Cardiac fibroblast (primary cell): ENCODE measurements at regions not wholly inside any gene's neighbourhood (a gene's known extent, or its start where the extent isn't known, plus 50 kb on each side); places are given as distances from the start of the nearest gene placed in this dataset.

Source experiments
- DNase-seq, 2 donors: peaks; one replicate each; pipeline versions ENCODE4 v3.0.0 to v3.0.0-alpha.2; 2010; ENCODE audit warnings: low read depth in 2 of 2
- H3K4me3 ChIP-seq, 2 donors: replicated peaks in 1 of 2; 1 replicate in 1 of 2; 2 replicates in 1 of 2; pipeline ENCODE4 v1.5.1; 2011; ENCODE audit warnings: low read depth in 2 of 2, low read length in 2 of 2, mild to moderate bottlenecking in 2 of 2, moderate library complexity in 1 of 2
- TF ChIP-seq, protein P1 (sequence below): IDR thresholded peaks from one replicate; pipeline ENCODE4 v1.5.1; 2011; ENCODE audit warnings: low read depth, mild to moderate bottlenecking, low read length, inconsistent platforms

DNA sequence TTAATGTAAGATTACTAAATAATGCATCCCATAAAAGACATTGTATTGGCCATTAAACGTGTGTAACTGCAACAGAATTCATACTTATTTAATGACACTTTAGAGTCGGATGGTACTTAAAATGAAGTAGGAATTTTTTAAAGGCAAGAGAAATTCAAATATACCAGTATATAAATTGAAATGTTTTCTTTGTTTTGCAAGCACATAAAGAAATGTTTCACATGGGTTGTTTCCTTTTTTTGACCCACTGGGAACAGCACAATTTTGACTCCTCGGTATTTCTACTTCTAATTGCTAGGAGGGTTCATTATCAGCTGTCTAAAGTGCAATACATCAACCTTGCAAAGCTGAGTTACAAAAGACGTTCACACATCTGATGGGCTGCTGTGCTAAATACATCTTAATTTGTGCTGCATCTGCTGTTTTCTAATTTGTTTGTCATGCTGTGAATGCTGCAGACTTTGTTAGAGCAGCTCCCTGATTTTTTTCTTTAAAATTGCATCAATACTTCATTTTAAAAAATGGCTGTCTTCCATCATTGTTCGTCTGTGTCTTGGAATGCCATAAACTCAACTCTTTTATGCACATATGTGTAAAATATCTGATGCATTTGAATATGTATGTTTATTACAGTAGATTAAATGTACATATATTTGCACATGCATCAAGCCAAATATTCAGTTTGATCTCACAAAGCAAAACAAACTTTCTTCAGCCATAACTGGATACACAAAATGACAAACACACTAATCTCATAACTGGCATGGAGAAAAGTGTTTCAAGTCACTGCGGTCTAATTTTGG is 454.0 kb upstream of the GRAMD2B start:
- TF ChIP-seq, protein P1, sequence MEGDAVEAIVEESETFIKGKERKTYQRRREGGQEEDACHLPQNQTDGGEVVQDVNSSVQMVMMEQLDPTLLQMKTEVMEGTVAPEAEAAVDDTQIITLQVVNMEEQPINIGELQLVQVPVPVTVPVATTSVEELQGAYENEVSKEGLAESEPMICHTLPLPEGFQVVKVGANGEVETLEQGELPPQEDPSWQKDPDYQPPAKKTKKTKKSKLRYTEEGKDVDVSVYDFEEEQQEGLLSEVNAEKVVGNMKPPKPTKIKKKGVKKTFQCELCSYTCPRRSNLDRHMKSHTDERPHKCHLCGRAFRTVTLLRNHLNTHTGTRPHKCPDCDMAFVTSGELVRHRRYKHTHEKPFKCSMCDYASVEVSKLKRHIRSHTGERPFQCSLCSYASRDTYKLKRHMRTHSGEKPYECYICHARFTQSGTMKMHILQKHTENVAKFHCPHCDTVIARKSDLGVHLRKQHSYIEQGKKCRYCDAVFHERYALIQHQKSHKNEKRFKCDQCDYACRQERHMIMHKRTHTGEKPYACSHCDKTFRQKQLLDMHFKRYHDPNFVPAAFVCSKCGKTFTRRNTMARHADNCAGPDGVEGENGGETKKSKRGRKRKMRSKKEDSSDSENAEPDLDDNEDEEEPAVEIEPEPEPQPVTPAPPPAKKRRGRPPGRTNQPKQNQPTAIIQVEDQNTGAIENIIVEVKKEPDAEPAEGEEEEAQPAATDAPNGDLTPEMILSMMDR: no peak
- no peak for DNase-seq
- no peak overlapping the region for H3K4me3 ChIP-seq

DNA sequence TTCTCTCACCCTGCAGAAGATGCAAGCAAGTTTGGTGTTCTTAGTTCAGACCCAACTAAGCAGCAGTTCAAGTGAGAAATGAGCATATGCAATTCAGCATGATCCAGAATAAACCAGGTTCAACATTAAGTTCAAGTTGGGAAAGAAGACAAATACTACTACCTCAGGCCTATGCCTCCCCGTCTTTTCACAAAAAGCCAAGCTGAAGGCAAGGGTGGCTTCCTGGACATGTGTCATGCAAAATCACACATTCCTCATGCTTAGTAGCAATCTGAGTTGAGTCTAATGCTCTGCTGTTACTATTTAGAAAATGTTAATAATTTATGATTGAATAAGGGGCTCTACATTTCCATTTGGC is 453.4 kb upstream of the GRAMD2B start:
- no peak overlapping the region for H3K4me3 ChIP-seq
- TF ChIP-seq, protein P1: no peak
- DNase-seq: no peak

DNA sequence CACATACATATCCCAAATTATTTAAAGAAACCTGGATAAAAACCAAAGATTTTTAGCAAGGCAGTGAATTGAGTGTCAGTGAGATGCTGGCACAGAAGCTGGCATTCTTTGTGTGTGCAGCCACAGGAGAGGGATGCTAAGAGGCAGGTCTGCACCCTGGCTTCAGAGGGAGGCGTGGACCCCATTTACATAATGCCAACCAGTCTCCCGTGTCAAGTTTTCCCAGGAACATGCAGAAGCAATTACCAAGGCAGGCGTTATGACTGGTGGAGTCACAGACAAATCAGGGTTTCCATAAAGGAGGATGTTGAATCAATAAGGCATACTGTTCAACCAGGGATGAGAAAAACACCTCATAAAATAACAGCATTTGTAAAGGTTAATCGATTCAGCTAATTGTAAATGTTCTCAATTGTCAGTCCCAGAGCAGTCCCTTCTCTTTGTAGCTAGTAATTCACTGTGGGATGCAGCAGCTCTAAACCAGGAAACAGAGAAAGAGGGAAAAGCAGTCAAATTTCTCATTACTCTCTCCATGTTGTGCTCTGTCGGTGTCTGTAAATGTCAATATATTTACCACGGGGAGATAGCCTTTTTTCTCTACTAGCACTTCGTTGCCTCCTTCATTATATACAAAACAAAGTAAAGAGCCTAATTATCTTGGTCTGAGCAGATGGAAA is 452.4 kb upstream of the GRAMD2B start:
- no peak for DNase-seq
- TF ChIP-seq, protein P1: no peak
- H3K4me3 ChIP-seq: no peak overlapping the region

DNA sequence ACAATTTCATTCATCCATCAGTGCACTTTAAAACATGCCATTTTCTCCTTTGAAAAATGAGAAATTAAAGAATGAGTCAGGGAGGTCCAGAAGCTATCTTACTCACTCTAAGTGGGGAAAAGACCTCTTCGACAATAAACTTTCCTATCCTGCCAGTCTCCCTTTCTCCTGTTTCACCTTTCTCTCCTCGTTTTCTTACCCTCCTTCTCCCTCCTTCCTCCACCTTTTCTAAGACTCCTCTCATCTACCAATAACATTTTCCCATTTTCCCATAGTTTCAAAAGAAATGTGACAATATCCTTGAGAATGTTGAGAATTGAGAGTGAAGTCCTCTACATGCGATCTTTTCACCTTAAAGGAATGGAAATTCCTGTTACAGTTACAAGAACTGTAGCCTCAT is 450.5 kb upstream of the GRAMD2B start:
- H3K4me3 ChIP-seq: no peak overlapping the region
- DNase-seq: no peak
- TF ChIP-seq, protein P1: no peak

DNA sequence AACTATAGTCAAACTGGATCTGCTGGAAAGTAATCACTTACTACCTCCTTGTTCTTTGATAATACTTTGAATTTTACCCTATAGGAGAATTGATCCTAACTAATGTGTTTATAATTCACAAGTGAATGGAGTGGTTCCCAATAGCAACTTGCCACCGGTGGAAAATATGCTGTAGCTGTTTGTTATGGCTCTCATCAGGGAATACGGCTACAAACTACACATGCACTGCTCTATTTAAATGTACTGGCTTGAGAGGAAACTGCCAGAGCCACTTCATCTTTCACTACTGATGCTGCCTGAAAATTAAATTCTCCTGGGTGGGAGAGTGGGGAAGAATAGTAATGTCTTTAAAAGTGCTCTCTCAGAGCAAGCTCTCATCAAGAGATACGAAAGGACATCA is 448.5 kb upstream of the GRAMD2B start:
- DNase-seq: no peak
- no peak overlapping the region for H3K4me3 ChIP-seq
- TF ChIP-seq, protein P1: no peak

DNA sequence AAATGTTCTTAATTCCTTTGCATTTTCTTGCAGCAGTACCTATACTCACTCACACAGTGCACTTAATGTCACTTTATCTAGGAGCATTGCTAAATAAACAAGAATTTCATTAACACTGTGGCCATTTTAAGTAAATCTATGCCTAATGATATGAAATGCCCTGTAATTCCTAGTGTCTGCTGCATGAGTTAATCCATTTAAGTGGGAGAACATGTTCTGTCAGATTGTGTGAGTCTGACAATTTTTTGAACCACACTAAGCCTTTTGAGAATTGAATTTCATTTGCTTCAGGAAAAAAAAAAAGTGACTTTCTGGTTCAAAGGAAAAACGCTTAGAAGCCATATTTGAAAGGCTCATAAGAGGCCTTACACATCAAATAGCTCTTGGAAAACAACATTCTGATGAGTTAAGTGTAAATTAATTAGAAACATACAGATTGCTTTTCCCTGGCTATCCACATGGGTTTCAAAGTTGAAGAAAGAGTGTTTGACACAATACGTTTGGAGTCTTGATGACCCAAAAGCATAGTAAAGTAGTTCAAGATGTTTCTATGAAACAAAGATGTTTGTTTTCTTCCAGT is 446.7 kb upstream of the GRAMD2B start:
- TF ChIP-seq, protein P1: no peak
- no peak overlapping the region for H3K4me3 ChIP-seq
- DNase-seq: no peak
